Gastrocnemius medialis (tissue), 4 donors: ENCODE measurements at regions not wholly inside any gene's neighbourhood (a gene's known extent, or its start where the extent isn't known, plus 50 kb on each side); places are given as distances from the start of the nearest gene placed in this dataset.

Experiments
- POLR2A ChIP-seq, 2 donors: fragments of 450-650 bp; IDR thresholded peaks; one replicate each; pipeline ENCODE4 v1.6.1; 2017; ENCODE audit warnings: antibody characterized with exemption in 2 of 2, mild to moderate bottlenecking in 2 of 2, moderate library complexity in 2 of 2
- TF ChIP-seq, protein P1 (sequence below), 5 experiments: fragments of 450-650 bp in 3 of 5; fragments of 200-600 bp in 2 of 5; sonication (generic) in 2 of 5; IDR thresholded peaks in 4 of 5; conservative IDR thresholded peaks in 1 of 5; 1 replicate in 4 of 5; 2 replicates in 1 of 5; pipeline ENCODE4 v1.5.1; 2016 to 2019; ENCODE audit warnings: antibody characterized with exemption in 5 of 5, mild to moderate bottlenecking in 3 of 5, moderate library complexity in 3 of 5

DNA sequence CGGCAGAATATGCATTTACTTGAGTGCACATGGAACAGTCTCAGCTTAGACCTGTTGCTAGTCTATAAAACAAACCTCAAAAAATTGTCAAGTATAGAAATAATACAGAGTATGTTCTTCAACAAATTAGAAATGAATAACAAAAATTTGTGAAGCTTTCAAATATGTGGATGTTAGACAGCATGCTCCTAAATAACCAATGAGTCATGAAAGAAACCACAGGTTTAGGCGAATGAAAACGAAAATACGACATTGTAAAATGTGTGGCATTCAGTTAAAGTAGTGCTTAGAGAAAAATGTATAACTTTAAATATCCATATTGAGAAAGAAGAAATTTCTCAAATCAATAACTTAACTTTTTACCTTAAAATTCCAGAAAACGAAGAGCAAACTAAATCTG lies 760.0 kb upstream of the SORCS1 start:
- TF ChIP-seq, protein P1, sequence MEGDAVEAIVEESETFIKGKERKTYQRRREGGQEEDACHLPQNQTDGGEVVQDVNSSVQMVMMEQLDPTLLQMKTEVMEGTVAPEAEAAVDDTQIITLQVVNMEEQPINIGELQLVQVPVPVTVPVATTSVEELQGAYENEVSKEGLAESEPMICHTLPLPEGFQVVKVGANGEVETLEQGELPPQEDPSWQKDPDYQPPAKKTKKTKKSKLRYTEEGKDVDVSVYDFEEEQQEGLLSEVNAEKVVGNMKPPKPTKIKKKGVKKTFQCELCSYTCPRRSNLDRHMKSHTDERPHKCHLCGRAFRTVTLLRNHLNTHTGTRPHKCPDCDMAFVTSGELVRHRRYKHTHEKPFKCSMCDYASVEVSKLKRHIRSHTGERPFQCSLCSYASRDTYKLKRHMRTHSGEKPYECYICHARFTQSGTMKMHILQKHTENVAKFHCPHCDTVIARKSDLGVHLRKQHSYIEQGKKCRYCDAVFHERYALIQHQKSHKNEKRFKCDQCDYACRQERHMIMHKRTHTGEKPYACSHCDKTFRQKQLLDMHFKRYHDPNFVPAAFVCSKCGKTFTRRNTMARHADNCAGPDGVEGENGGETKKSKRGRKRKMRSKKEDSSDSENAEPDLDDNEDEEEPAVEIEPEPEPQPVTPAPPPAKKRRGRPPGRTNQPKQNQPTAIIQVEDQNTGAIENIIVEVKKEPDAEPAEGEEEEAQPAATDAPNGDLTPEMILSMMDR (IDR thresholded peaks at IDR 0.05 in 4 of 5, conservative IDR thresholded peaks at IDR 0.05 in 1 of 5) = no peak
- TF ChIP-seq POLR2A (IDR thresholded peaks at IDR 0.05) = no peak
